Osteoblast (primary cell): ENCODE measurements at regions not wholly inside any gene's neighbourhood (a gene's known extent, or its start where the extent isn't known, plus 50 kb on each side); places are given as distances from the start of the nearest gene placed in this dataset.
"Not testable (repeated sequence)": the region's sequence is repeated elsewhere in the genome, so short reads cannot be mapped to it uniquely, and the experiment has no call there.

Experiments used
- DNase-seq: peaks from one replicate; pipeline ENCODE4 v3.0.0; 2011; ENCODE audit warnings: low spot score, mixed read lengths; ENCODE audit not compliant: insufficient read length; ENCODE audit errors: missing footprints
- H2AFZ ChIP-seq: 2 replicates; pipeline ENCODE4 v1.6.0; 2011; ENCODE audit warnings: mild to moderate bottlenecking, low read length
- H3K27ac ChIP-seq: 2 replicates; pipeline ENCODE4 v1.5.1; 2011; ENCODE audit warnings: mild to moderate bottlenecking, low read depth, low read length, moderate library complexity
- H3K27me3 ChIP-seq: 2 replicates; pipeline ENCODE4 v1.6.0; 2012; ENCODE audit warnings: mild to moderate bottlenecking, control low read depth, inconsistent platforms, low read length, moderate library complexity; ENCODE audit not compliant: insufficient read depth
- H3K36me3 ChIP-seq: 2 replicates; pipeline ENCODE4 v1.5.1; 2011; ENCODE audit warnings: mild to moderate bottlenecking, low read length, control low read depth, moderate library complexity; ENCODE audit not compliant: insufficient read depth
- H3K4me1 ChIP-seq: 2 replicates; pipeline ENCODE4 v1.5.1; 2011; ENCODE audit warnings: mild to moderate bottlenecking, low read length, control low read depth, moderate library complexity; ENCODE audit not compliant: insufficient read depth
- H3K4me2 ChIP-seq: 2 replicates; pipeline ENCODE4 v1.6.0; 2011; ENCODE audit warnings: mild to moderate bottlenecking, low read length; ENCODE audit not compliant: insufficient read depth
- H3K4me3 ChIP-seq: fragments of 200-600 bp; sonication (generic); 3 replicates; pipeline ENCODE4 v1.5.1; 2012; ENCODE audit warnings: mild to moderate bottlenecking, low read length, inconsistent platforms; ENCODE audit not compliant: insufficient read depth
- H3K79me2 ChIP-seq: 2 replicates; pipeline ENCODE4 v1.6.0; 2012; ENCODE audit warnings: mild to moderate bottlenecking, low read length, control low read depth, inconsistent platforms; ENCODE audit not compliant: insufficient read depth
- H3K9me3 ChIP-seq: 2 replicates; pipeline ENCODE4 v1.5.1; 2011; ENCODE audit warnings: low read depth, low read length, control low read depth
- H4K20me1 ChIP-seq: 2 replicates; pipeline ENCODE4 v1.6.0; 2012; ENCODE audit warnings: mild to moderate bottlenecking, low read length, control low read depth; ENCODE audit not compliant: insufficient read depth
- TF ChIP-seq, protein P1 (sequence below): IDR thresholded peaks from 2 replicates; pipeline ENCODE4 v1.5.1; 2011; ENCODE audit warnings: mild to moderate bottlenecking, low read depth, low read length, moderate library complexity; ENCODE audit errors: extremely low read depth

DNA sequence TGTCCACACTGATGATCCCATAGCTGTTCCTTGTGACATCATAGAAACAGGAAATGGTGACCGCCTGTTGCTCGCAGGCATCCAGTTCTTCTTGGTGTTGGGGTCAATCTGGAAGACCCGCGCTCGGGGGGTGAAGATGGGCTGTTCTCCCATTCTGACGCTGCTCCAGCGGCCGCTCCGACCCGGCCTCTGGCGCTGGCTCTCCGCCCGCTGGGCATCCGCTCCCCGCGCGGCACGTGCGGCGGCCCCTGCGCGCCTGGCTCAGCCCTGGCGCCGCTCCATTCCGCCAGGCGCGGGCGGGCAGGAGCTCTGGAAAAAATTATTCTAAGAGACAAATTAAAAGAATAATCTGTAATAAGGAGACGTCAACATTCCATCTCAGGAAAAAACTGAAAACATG, 761.1 kb downstream of the TMEM121 start:
- H3K4me1 ChIP-seq, result no peaks in the 10 kb centered on the region
- H4K20me1 ChIP-seq, result no peaks in the 10 kb centered on the region
- H3K36me3 ChIP-seq, result no peaks in the 10 kb centered on the region
- no peaks in the 10 kb centered on the region for H3K27me3 ChIP-seq
- H3K27ac ChIP-seq, result no peak overlapping the region
- no peak for DNase-seq
- H3K4me3 ChIP-seq, result no peak overlapping the region
- H3K79me2 ChIP-seq, result no peaks in the 10 kb centered on the region
- TF ChIP-seq, protein P1, sequence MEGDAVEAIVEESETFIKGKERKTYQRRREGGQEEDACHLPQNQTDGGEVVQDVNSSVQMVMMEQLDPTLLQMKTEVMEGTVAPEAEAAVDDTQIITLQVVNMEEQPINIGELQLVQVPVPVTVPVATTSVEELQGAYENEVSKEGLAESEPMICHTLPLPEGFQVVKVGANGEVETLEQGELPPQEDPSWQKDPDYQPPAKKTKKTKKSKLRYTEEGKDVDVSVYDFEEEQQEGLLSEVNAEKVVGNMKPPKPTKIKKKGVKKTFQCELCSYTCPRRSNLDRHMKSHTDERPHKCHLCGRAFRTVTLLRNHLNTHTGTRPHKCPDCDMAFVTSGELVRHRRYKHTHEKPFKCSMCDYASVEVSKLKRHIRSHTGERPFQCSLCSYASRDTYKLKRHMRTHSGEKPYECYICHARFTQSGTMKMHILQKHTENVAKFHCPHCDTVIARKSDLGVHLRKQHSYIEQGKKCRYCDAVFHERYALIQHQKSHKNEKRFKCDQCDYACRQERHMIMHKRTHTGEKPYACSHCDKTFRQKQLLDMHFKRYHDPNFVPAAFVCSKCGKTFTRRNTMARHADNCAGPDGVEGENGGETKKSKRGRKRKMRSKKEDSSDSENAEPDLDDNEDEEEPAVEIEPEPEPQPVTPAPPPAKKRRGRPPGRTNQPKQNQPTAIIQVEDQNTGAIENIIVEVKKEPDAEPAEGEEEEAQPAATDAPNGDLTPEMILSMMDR, result no peak
- H3K4me2 ChIP-seq, result no peak overlapping the region
- no peaks in the 10 kb centered on the region for H3K9me3 ChIP-seq
- no peak overlapping the region for H2AFZ ChIP-seq

DNA sequence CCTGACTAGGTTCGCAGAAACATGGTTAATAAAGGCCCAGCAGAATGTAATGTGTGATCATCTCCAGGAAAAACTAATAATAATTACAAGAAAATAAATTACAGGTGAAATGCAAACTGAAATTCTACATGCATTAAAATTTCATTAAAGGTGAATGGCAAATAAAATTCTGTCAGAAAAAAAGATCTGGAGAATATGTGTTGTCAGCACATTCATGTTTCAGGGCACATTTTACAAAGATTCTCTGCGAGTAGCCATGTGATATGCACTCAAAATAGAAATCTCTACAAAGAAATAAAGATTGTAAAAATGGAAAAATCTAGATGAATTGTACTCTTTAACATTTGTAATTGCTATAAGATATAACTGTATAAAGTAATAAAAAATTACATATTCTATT, 765.2 kb downstream of the TMEM121 start:
- no peak overlapping the region for H2AFZ ChIP-seq
- H3K4me2 ChIP-seq, result no peak overlapping the region
- H3K9me3 ChIP-seq, result no peaks in the 10 kb centered on the region
- no peaks in the 10 kb centered on the region for H3K27me3 ChIP-seq
- no peak for DNase-seq
- H3K36me3 ChIP-seq, result no peaks in the 10 kb centered on the region
- no peaks in the 10 kb centered on the region for H4K20me1 ChIP-seq
- no peaks in the 10 kb centered on the region for H3K4me1 ChIP-seq
- H3K27ac ChIP-seq, result no peak overlapping the region
- no peaks in the 10 kb centered on the region for H3K79me2 ChIP-seq
- no peak overlapping the region for H3K4me3 ChIP-seq
- TF ChIP-seq, protein P1, result no peak

DNA sequence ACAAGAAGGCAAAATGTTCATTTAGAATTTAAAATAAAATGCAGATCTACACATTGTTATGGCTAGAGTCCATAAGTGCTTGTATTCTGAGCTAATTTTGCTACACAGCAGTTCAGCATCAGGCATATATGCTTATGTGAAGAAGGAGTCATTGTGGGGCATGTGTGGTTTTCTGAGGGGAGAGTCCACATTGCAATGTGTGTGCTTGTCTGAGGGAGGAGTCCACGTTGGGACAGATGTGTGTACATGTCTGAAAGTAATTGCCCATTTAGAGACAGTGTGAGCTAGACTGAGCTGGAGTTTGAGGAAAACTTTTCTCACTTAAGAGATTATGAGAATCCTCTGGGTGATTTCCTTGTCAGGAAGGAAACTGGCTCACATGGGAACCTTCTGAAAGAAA, 767.9 kb downstream of the TMEM121 start:
- H3K79me2 ChIP-seq, result no peaks in the 10 kb centered on the region
- H3K9me3 ChIP-seq, result no peaks in the 10 kb centered on the region
- H2AFZ ChIP-seq, result no peak overlapping the region
- H4K20me1 ChIP-seq, result no peaks in the 10 kb centered on the region
- TF ChIP-seq, protein P1, result no peak
- H3K27me3 ChIP-seq, result no peaks in the 10 kb centered on the region
- H3K27ac ChIP-seq, result no peak overlapping the region
- no peak for DNase-seq
- no peak overlapping the region for H3K4me3 ChIP-seq
- no peaks in the 10 kb centered on the region for H3K4me1 ChIP-seq
- H3K36me3 ChIP-seq, result no peaks in the 10 kb centered on the region
- no peak overlapping the region for H3K4me2 ChIP-seq

DNA sequence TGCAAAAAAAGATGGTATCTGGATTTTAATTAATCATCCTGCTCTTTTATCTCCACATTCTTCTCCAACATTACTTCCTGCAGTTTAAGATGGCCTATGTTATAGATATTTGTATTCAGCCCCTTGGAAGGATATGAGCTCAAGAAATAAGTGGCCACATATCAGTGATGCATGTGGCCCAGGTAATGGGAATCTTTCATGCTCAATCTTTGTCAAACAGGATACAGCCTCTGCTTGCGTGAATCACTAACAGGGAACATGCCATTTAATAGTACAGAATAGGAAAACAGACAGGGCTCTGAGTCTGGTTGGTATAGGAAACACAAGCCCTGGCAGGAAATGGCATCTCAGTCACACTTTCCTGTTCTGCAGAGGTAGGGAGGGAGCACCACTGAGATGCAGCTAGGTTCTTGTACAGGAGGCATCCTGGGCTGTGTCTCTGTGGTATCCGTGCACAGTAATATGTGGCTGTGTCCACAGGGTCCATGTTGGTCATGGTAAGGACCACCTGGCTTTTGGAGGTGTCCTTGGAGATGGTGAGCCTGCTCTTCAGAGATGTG, 774.6 kb downstream of the TMEM121 start:
- not testable (repeated sequence) for H3K9me3 ChIP-seq, H3K79me2 ChIP-seq

DNA sequence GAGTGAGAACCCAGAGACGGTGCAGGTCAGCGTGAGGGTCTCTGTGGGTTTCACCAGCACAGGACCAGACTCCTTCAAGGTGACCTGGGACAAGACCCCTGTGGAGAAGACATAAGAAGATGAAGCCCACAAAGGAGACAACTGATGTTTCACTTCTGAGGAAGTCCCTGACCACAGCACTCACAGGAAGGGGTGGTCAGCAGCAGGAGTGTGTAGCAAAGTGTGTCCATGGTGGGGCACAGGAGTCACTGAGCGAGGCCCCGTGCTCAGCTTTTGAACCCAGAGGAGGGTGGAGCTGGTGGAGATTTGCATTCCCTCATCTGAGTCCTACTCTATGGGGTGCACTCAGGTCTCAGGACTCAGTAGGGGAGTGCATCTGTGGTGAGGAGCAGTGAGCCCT, 775.2 kb downstream of the TMEM121 start:
- not testable (repeated sequence) for H3K27me3 ChIP-seq, H3K9me3 ChIP-seq, H2AFZ ChIP-seq, H3K27ac ChIP-seq, DNase-seq, H3K4me2 ChIP-seq, H3K36me3 ChIP-seq, H3K4me3 ChIP-seq, H4K20me1 ChIP-seq, H3K4me1 ChIP-seq, H3K79me2 ChIP-seq

More for the DNA sequence above, 774.6 kb downstream of the TMEM121 start:
- H2AFZ ChIP-seq, H3K27ac ChIP-seq, H4K20me1 ChIP-seq, H3K4me3 ChIP-seq, DNase-seq, H3K4me2 ChIP-seq, H3K27me3 ChIP-seq, H3K36me3 ChIP-seq, H3K4me1 ChIP-seq: not testable (repeated sequence)
